Liver (tissue), 3 donors: ENCODE measurements at regions not wholly inside any gene's neighbourhood (a gene's known extent, or its start where the extent isn't known, plus 50 kb on each side); places are given as distances from the start of the nearest gene placed in this dataset.
"Not testable (repeated sequence)": the region's sequence is repeated elsewhere in the genome, so short reads cannot be mapped to it uniquely, and the experiment has no call there.

Experiments used
- EGR1 ChIP-seq, 2 donors: IDR thresholded peaks; 2 replicates each; pipeline ENCODE4 v1.6.1; 2016 to 2018; ENCODE audit warnings: antibody characterized with exemption in 2 of 2, low read depth in 2 of 2
- GABPA ChIP-seq, 2 donors: IDR thresholded peaks in 1 of 2; conservative IDR thresholded peaks in 1 of 2; 2 replicates each; pipeline ENCODE4 v1.6.1; 2016; ENCODE audit warnings: antibody characterized with exemption in 2 of 2, mild to moderate bottlenecking in 1 of 2, moderate library complexity in 1 of 2
- JUND ChIP-seq, 2 donors: IDR thresholded peaks; 2 replicates each; pipeline ENCODE4 v1.6.1; 2016; ENCODE audit warnings: antibody characterized with exemption in 2 of 2
- RAD21 ChIP-seq, 2 donors: IDR thresholded peaks; 2 replicates each; pipeline ENCODE4 v1.6.1; 2016; ENCODE audit warnings: antibody characterized with exemption in 2 of 2, mild to moderate bottlenecking in 2 of 2
- RXRA ChIP-seq, 2 donors: IDR thresholded peaks; 2 replicates each; pipeline ENCODE4 v1.6.1; 2017 to 2018; ENCODE audit warnings: antibody characterized with exemption in 2 of 2, mild to moderate bottlenecking in 1 of 2
- SP1 ChIP-seq: IDR thresholded peaks from 2 replicates; pipeline ENCODE4 v1.6.1; 2018; ENCODE audit warnings: antibody characterized with exemption, mild to moderate bottlenecking
- TAF1 ChIP-seq: conservative IDR thresholded peaks from 2 replicates; pipeline ENCODE4 v1.6.1; 2016; ENCODE audit warnings: antibody characterized with exemption, mild to moderate bottlenecking
- TF ChIP-seq, protein P1 (sequence below): IDR thresholded peaks from 2 replicates; pipeline ENCODE4 v1.6.1; 2016; ENCODE audit warnings: antibody characterized with exemption, mild to moderate bottlenecking
- TF ChIP-seq, protein P2 (sequence below): fragments of 150-350 bp; IDR thresholded peaks from 2 replicates; pipeline ENCODE4 v1.5.1; 2017; ENCODE audit warnings: improper control_type of control experiment, low read depth, low read length; ENCODE audit not compliant: missing input control
- TF ChIP-seq, protein P3 (sequence below): IDR thresholded peaks from 2 replicates; pipeline ENCODE4 v1.6.1; 2016; ENCODE audit warnings: antibody characterized with exemption
- TF ChIP-seq, protein P4 (sequence below): IDR thresholded peaks from 2 replicates; pipeline ENCODE4 v1.6.1; 2016; ENCODE audit warnings: antibody characterized with exemption
- TF ChIP-seq, protein P5 (sequence below): IDR thresholded peaks from 2 replicates; pipeline ENCODE4 v1.6.1; 2016; ENCODE audit warnings: antibody characterized with exemption
- donor health status: healthy.
- donor health status: healthy.

DNA sequence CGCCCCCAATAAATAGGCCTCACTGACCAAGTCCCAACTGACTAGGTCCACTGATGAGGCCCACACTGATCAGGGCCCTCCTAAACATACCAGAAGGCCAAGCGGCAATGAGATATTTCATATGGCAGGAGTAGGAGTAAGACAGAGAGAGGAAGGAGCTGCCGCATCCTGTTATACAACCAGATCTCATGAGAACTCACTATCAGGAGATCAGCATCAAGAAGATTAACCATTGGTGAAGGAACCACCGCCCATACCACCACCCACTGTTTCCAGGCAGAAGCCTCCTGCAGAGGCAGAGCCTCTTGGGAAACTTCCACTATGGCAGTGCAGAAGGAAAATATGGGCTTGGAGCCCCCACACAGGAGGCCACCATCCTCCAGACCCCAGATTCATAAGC is 95.0 kb upstream of the CTSV start:
- TF ChIP-seq, protein P1, sequence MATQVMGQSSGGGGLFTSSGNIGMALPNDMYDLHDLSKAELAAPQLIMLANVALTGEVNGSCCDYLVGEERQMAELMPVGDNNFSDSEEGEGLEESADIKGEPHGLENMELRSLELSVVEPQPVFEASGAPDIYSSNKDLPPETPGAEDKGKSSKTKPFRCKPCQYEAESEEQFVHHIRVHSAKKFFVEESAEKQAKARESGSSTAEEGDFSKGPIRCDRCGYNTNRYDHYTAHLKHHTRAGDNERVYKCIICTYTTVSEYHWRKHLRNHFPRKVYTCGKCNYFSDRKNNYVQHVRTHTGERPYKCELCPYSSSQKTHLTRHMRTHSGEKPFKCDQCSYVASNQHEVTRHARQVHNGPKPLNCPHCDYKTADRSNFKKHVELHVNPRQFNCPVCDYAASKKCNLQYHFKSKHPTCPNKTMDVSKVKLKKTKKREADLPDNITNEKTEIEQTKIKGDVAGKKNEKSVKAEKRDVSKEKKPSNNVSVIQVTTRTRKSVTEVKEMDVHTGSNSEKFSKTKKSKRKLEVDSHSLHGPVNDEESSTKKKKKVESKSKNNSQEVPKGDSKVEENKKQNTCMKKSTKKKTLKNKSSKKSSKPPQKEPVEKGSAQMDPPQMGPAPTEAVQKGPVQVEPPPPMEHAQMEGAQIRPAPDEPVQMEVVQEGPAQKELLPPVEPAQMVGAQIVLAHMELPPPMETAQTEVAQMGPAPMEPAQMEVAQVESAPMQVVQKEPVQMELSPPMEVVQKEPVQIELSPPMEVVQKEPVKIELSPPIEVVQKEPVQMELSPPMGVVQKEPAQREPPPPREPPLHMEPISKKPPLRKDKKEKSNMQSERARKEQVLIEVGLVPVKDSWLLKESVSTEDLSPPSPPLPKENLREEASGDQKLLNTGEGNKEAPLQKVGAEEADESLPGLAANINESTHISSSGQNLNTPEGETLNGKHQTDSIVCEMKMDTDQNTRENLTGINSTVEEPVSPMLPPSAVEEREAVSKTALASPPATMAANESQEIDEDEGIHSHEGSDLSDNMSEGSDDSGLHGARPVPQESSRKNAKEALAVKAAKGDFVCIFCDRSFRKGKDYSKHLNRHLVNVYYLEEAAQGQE: not testable (repeated sequence)
- not testable (repeated sequence) for TF ChIP-seq JUND (IDR thresholded peaks at IDR 0.05); RAD21 (IDR thresholded peaks at IDR 0.05); SP1; TAF1; GABPA (IDR thresholded peaks at IDR 0.05 in 1 of 2, conservative IDR thresholded peaks at IDR 0.05 in 1 of 2); RXRA (IDR thresholded peaks at IDR 0.05); EGR1 (IDR thresholded peaks at IDR 0.05; ENCODE audit: low read depth in 2 of 2)
- TF ChIP-seq, protein P2, sequence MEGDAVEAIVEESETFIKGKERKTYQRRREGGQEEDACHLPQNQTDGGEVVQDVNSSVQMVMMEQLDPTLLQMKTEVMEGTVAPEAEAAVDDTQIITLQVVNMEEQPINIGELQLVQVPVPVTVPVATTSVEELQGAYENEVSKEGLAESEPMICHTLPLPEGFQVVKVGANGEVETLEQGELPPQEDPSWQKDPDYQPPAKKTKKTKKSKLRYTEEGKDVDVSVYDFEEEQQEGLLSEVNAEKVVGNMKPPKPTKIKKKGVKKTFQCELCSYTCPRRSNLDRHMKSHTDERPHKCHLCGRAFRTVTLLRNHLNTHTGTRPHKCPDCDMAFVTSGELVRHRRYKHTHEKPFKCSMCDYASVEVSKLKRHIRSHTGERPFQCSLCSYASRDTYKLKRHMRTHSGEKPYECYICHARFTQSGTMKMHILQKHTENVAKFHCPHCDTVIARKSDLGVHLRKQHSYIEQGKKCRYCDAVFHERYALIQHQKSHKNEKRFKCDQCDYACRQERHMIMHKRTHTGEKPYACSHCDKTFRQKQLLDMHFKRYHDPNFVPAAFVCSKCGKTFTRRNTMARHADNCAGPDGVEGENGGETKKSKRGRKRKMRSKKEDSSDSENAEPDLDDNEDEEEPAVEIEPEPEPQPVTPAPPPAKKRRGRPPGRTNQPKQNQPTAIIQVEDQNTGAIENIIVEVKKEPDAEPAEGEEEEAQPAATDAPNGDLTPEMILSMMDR: not testable (repeated sequence)
- TF ChIP-seq, protein P3, sequence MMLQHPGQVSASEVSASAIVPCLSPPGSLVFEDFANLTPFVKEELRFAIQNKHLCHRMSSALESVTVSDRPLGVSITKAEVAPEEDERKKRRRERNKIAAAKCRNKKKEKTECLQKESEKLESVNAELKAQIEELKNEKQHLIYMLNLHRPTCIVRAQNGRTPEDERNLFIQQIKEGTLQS: not testable (repeated sequence)
- TF ChIP-seq, protein P4, sequence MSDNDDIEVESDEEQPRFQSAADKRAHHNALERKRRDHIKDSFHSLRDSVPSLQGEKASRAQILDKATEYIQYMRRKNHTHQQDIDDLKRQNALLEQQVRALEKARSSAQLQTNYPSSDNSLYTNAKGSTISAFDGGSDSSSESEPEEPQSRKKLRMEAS: not testable (repeated sequence)
- TF ChIP-seq, protein P5, sequence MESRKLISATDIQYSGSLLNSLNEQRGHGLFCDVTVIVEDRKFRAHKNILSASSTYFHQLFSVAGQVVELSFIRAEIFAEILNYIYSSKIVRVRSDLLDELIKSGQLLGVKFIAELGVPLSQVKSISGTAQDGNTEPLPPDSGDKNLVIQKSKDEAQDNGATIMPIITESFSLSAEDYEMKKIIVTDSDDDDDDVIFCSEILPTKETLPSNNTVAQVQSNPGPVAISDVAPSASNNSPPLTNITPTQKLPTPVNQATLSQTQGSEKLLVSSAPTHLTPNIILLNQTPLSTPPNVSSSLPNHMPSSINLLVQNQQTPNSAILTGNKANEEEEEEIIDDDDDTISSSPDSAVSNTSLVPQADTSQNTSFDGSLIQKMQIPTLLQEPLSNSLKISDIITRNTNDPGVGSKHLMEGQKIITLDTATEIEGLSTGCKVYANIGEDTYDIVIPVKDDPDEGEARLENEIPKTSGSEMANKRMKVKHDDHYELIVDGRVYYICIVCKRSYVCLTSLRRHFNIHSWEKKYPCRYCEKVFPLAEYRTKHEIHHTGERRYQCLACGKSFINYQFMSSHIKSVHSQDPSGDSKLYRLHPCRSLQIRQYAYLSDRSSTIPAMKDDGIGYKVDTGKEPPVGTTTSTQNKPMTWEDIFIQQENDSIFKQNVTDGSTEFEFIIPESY: not testable (repeated sequence)
